GM12864 (cell line): ENCODE measurements at regions not wholly inside any gene's neighbourhood (a gene's known extent, or its start where the extent isn't known, plus 50 kb on each side); places are given as distances from the start of the nearest gene placed in this dataset.

Source experiments
- DNase-seq: peaks from one replicate; pipeline ENCODE4 v3.0.0-alpha.2; 2011; ENCODE audit warnings: low read depth
- H3K4me3 ChIP-seq: 2 replicates; pipeline ENCODE4 v1.5.1; 2011; ENCODE audit warnings: mild to moderate bottlenecking, low read depth, low read length, control low read depth
- CTCF ChIP-seq: IDR thresholded peaks from 2 replicates; pipeline ENCODE4 v1.5.1; 2011; ENCODE audit warnings: low read depth, mild to moderate bottlenecking, moderate library complexity, low read length, control low read depth, inconsistent platforms; ENCODE audit errors: missing control alignments

- no peak for TF ChIP-seq CTCF
- H3K4me3 ChIP-seq, result no peak overlapping the region
- DNase-seq, result no peak
Observed at GRCh38 chrX:68902706-68903504, 74.1 kb downstream of the EFNB1 start.

- no peak for DNase-seq
- no peak for TF ChIP-seq CTCF
- no peak overlapping the region for H3K4me3 ChIP-seq
Observed at GRCh38 chrX:68901519-68901918, 72.7 kb downstream of the EFNB1 start.

DNA sequence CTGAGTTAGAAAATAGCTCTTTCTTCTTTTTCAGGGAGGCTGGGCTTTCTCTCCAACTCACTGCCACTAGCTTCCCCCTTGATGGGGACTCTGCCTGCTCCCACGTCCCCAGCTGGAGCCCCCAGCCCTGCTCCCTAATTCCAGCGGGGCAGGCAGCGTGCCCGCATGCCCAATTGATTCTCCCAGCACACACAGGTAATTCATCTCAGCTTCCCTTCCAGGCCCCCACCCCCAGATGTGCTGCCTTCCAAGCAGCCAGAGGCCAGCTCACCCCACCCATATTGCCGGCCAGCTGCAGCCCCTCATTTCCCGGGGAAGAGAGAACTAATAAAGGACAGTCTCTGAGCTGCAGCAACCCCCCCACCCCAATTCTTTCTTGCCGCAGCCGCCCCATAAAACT, 69.8 kb downstream of the EFNB1 start:
- H3K4me3 ChIP-seq, result no peak overlapping the region
- DNase-seq, result no peak
- no peak for TF ChIP-seq CTCF

DNA sequence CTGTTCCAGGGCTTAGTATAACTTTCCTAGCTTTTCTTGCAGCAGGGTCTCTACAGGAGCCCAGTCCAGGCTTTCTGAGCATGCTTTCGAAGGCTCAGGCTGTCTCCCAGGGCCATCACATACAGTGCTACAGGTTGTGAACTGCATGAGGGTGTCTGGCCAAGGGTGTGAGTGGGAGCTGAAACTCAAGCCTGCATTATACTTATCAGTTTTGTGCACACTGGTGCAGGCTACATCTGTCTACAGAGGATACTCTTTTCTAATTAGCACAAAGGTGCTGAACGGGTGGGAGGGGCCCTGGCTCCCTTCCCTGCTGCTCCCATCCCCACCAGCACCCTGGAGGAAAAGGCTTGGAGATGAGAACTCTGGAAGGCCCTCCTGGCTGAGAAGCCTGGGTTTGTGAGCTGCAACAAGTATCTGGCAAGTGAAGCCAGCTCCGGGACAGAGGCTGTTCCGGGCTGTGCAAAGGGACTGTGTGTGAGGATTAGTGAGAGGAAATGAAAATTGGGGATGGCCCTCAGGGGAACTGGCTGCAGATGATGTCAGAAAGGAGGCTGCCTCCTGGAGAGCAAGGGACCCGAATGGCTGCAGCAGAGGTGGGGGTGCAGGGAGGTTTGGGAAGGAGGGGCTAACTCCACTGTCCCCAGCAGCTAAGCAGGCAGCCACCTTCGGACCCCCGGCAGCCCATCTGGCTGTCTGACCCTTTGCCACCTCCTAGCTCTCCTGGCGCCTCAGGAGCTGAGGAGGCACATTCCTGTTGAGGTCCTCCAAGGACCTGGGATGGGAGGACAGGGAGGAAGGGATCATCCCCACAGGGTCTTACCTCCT, 68.5 kb downstream of the EFNB1 start:
- H3K4me3 ChIP-seq, result no peak overlapping the region
- no peak for DNase-seq
- no peak for TF ChIP-seq CTCF

- no peak for TF ChIP-seq CTCF
- H3K4me3 ChIP-seq, result no peak overlapping the region
- DNase-seq, result no peak
Observed at GRCh38 chrX:68896581-68896980, 67.8 kb downstream of the EFNB1 start.

DNA sequence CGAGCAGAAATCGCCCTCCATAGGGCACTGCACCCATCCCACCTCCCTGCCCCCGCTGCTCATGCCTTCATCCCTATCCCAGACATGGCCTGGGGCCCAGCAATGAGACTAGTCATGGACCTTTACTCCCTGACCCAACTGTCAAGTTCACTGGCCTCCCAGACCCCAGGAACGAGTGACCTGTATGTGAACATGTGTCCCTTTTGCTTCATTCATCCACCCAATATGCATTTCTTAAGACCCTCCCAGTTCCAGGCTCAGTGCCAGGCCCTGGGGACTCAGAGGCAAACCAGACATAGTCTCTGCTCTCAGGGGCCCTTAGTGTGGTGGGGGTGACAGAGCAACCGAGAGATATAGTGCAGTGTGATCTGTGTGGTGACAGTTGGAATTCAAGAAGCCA, 67.0 kb downstream of the EFNB1 start:
- no peak overlapping the region for H3K4me3 ChIP-seq
- no peak for DNase-seq
- no peak for TF ChIP-seq CTCF

DNA sequence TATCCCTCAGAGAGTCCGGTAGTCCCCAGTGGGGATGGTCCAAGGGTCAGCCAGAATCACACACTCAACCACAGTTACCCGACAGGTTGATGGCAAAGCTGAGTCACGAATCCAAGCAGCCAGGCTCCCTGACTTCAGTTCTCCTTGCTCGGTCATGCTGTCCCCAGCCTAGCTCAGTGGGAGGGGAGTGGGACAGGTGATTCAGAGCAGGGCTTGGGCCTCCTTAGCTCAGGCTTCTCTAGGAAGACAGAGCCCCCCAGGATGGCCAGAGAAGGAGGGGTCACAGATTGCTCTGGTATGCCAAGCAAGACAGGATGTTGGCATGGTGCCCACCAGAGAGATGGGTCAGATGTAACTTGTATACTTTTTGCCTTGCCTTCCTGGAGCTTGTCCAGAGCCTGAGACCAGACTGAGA, 66.5 kb downstream of the EFNB1 start:
- no peak for DNase-seq
- no peak overlapping the region for H3K4me3 ChIP-seq

More for the DNA sequence above, 66.5 kb downstream of the EFNB1 start:
- no peak for TF ChIP-seq CTCF
